Lower leg skin (tissue), 4 donors: ENCODE measurements at regions not wholly inside any gene's neighbourhood (a gene's known extent, or its start where the extent isn't known, plus 50 kb on each side); places are given as distances from the start of the nearest gene placed in this dataset.

ENCODE experiments used
- DNase-seq, 2 donors: peaks; one replicate each; pipeline ENCODE4 v3.0.0-alpha.2; 2019; ENCODE audit warnings: low spot score in 2 of 2
- H3K4me3 ChIP-seq: fragments of 200-600 bp; sonication (generic); 2 replicates; pipeline ENCODE4 v1.5.1; 2017; ENCODE audit warnings: mild to moderate bottlenecking, low read depth; ENCODE audit not compliant: poor library complexity, severe bottlenecking
- POLR2A ChIP-seq, 2 donors: fragments of 450-650 bp; IDR thresholded peaks; one replicate each; pipeline ENCODE4 v1.6.1; 2016 to 2017; ENCODE audit warnings: antibody characterized with exemption in 2 of 2, mild to moderate bottlenecking in 1 of 2, moderate library complexity in 1 of 2
- WGBS, 2 donors: methylation state at CpG; one replicate each; pipeline ENCODE4 v1.1.5; 2018; 5-methylcytosine and 5-hydroxymethylcytosine counted together
- intact Hi-C: fragments of 100-400 bp; cut with DNase I; formaldehyde crosslinking; loops from one replicate; pipeline ENCODE4 v1.15.0; 2023; ENCODE audit warnings: low total_unique reads
- TF ChIP-seq, protein P1 (sequence below), 3 donors: fragments of 450-650 bp; IDR thresholded peaks; one replicate each; pipeline ENCODE4 v1.5.1; 2016; ENCODE audit warnings: antibody characterized with exemption in 3 of 3, mild to moderate bottlenecking in 3 of 3, moderate library complexity in 2 of 3

DNA sequence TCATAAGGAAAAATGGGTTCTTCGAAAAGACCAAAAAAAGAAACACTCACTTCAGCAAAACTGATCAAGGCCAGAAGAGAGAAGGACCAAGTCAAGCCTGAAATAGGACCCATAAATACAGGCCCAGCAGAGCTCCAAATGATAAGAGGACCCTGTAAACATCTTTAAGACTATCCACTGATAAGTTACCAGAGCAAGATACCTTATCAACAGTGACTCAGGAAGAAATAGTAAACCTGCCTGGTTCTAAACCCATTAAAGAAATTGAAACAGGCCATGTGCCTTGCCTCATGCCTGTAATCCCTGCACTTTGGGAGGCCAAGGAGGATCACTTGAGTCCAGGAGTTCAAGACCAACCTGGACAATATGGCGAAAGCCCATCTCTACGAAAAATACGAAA lies 81.8 kb upstream of the ERRFI1 start:
- 95 to 96% methylated on average over 4 of the region's 4 CpGs for WGBS, 2 donors
- no peak overlapping the region for H3K4me3 ChIP-seq
- TF ChIP-seq, protein P1, sequence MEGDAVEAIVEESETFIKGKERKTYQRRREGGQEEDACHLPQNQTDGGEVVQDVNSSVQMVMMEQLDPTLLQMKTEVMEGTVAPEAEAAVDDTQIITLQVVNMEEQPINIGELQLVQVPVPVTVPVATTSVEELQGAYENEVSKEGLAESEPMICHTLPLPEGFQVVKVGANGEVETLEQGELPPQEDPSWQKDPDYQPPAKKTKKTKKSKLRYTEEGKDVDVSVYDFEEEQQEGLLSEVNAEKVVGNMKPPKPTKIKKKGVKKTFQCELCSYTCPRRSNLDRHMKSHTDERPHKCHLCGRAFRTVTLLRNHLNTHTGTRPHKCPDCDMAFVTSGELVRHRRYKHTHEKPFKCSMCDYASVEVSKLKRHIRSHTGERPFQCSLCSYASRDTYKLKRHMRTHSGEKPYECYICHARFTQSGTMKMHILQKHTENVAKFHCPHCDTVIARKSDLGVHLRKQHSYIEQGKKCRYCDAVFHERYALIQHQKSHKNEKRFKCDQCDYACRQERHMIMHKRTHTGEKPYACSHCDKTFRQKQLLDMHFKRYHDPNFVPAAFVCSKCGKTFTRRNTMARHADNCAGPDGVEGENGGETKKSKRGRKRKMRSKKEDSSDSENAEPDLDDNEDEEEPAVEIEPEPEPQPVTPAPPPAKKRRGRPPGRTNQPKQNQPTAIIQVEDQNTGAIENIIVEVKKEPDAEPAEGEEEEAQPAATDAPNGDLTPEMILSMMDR (IDR thresholded peaks at IDR 0.05) = no peak
- no peak for TF ChIP-seq POLR2A (IDR thresholded peaks at IDR 0.05)
- intact Hi-C loops = no loop called here
- DNase-seq = no peak

DNA sequence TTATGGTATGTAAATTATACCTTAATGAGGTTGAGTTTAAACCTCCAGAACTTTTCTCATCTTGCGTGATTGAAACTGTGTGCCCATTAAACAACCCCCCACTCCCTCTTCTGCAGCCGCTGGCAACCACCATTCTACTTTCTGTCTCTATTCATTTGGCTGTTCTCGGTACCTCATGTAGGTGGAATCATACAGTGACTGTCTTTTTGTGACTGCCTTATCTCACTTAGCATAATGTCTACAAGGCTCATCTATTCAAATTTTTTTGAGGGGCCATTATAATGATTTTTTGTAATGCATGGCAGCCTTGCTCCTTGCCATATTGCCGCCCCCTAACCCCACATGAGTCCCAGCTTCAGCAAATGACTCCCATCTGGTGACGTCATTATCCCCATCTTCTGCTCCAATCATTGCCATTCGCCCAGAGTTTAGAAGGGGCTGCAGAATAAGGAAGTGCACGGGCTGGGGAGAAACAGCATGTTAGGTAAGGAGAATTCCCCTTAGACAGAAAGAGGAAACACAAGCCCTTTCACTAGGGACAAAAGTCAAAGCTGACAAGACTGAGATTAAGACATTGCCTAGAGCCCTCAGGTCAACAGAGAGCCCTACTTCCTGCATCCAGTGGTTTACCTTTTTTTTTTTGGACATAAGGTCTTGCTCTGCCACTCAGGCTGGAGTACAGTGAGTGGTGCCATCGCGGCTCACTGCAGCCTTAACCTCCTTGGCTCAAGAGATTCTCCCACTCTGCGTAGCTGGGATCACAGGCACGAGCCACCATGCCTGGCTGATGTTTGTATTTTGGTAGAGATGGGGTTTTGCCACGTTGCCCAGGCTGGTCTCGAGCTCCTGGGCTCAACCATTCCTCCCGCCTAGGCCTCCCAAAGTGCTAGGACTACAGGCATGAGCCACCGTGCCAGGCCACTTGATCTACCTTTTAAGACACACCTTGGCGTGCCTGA lies 78.4 kb upstream of the ERRFI1 start:
- intact Hi-C loops = no loop called here
- no peak for DNase-seq
- H3K4me3 ChIP-seq = no peak overlapping the region
- WGBS, 2 donors = 80 to 86% methylated on average over 16 of the region's 16 CpGs
- TF ChIP-seq, protein P1 (IDR thresholded peaks at IDR 0.05) = no peak
- TF ChIP-seq POLR2A (IDR thresholded peaks at IDR 0.05) = no peak

DNA sequence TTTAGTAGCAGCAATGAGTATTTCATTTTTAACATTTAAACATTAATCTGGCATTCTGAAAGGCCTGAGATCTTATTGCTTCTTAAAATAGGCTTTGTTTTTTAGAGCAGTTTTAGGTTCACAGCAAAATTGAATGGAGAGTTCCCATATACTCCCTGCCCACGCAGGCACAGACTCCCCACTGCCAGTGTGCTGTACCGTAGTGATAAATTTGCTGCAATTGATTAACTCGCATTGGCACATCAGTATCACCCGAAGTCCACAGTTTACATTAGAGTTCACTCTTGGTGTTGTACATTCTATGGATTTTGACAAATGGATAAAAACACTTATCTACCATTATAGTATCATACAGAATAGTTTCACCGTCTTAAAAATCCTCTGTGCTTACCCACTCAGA lies 71.8 kb upstream of the ERRFI1 start:
- WGBS, 2 donors = 71 to 74% methylated on average over 5 of the region's 5 CpGs
- TF ChIP-seq POLR2A (IDR thresholded peaks at IDR 0.05) = no peak
- TF ChIP-seq, protein P1 (IDR thresholded peaks at IDR 0.05) = no peak
- H3K4me3 ChIP-seq = no peak overlapping the region
- DNase-seq = no peak
- intact Hi-C loops = no loop called here

DNA sequence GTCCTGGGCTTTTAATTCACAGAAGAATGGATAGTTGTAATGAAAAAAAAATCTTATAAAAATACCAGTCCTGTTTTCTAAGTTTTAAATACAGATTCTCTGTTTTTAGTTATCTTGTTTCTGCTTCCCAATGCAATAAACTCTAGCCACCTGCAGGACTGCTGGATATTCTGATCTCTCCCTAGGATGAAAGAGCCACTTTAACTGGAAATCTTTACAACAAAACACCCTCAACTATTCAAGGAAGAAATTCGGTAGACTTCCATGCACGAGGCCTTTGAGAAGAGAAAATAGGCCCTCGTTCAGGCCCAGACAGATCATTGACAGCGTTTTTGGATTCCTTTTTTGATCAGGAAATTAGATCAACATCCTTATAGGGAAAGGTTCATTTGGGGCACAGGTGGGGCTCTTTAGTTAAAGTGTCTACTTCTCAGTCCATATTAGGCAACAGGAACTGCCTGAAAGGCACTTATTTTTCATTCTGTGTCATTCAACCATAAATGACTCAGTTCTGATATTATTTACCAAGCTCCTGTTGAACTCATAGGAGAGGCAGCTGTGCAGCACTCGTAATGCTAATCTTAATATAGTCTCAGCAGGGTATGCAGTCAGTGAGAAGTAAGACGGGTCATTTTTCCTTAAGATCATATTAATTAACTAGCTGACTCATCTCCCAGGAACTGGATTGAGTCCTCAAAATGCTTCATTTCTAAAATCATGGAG lies 71.1 kb upstream of the ERRFI1 start:
- TF ChIP-seq, protein P1 (IDR thresholded peaks at IDR 0.05) = no peak
- no peak for TF ChIP-seq POLR2A (IDR thresholded peaks at IDR 0.05)
- DNase-seq = no peak
- WGBS, 2 donors = 23 to 26% methylated on average over 6 of the region's 6 CpGs
- H3K4me3 ChIP-seq = no peak overlapping the region
- intact Hi-C loops = no loop called here

DNA sequence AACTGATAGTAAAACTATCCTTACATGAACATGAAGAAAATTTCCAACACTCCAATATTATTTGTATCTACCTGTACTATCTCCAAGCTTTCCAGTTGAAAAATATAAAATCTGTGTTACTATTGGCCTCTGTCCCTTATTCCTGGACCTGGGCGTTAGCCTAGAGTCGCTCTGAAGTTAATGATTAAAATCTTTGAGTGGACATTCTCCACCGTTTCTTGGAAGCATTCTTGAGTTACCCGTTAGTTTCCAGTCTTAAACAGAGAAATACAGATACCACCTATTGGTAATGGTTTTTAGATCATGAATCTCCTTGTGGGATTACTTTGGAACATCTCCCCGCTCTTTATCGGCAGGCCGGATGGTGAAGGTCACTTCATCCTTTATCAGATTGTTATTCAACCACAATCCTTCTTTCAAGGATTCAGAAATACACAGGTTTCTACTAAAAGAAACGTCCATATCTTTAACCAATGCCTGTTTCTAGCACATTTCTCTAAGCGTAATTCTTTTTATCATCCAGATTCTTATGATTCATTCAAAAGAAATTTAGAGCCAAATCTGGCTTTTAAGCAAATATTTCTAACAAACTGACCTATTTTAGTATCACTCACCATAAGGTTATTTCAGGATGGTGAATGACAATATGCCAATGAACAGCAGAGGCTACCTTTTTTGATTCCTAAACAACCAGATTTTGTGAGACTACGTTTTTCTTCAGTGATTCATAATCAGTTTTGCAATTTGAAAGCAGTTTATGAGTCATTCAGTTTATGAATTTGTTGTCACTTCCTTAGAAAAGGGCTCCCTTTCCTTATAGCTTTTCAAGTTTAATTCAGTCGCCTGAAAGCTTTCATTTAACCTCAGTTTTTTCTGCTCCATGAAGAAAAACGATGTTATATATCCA lies 70.2 kb upstream of the ERRFI1 start:
- TF ChIP-seq, protein P1 (IDR thresholded peaks at IDR 0.05) = no peak
- no peak for TF ChIP-seq POLR2A (IDR thresholded peaks at IDR 0.05)
- intact Hi-C loops = no loop called here
- no peak for DNase-seq
- WGBS, 2 donors = 56 to 57% methylated on average over 12 of the region's 12 CpGs
- no peak overlapping the region for H3K4me3 ChIP-seq
